Neural cell (in vitro differentiated cells): ENCODE measurements at regions not wholly inside any gene's neighbourhood (a gene's known extent, or its start where the extent isn't known, plus 50 kb on each side); places are given as distances from the start of the nearest gene placed in this dataset.

ENCODE experiments used
- CTCF ChIP-seq: fragments of 450-650 bp; IDR thresholded peaks from 2 replicates; pipeline ENCODE4 v1.5.1; 2014; ENCODE audit warnings: antibody characterized with exemption, mild to moderate bottlenecking, moderate library complexity; ENCODE audit not compliant: poor library complexity, severe bottlenecking
- EP300 ChIP-seq: fragments of 450-650 bp; conservative IDR thresholded peaks from 2 replicates; pipeline ENCODE4 v1.6.1; 2014; ENCODE audit warnings: antibody characterized with exemption, mild to moderate bottlenecking, moderate library complexity; ENCODE audit not compliant: poor library complexity, severe bottlenecking
- POLR2AphosphoS5 ChIP-seq: IDR thresholded peaks from 2 replicates; pipeline ENCODE4 v1.6.1; 2012
- RAD21 ChIP-seq: fragments of 450-650 bp; conservative IDR thresholded peaks from 2 replicates; pipeline ENCODE4 v1.6.1; 2014; ENCODE audit warnings: antibody characterized with exemption, mild to moderate bottlenecking, moderate library complexity
- REST ChIP-seq: IDR thresholded peaks from 2 replicates; pipeline ENCODE4 v1.6.1; 2012; ENCODE audit warnings: borderline replicate concordance

- no peak for TF ChIP-seq CTCF
- no peak for TF ChIP-seq POLR2AphosphoS5
- no peak for TF ChIP-seq REST
- no peak for TF ChIP-seq RAD21
- no peak for TF ChIP-seq EP300
These were observed 1060.6 kb upstream of the ACO1 start for GRCh38 chr9:31323726-31324444.
